Common myeloid progenitor, CD34-positive (primary cell): ENCODE measurements at regions not wholly inside any gene's neighbourhood (a gene's known extent, or its start where the extent isn't known, plus 50 kb on each side); places are given as distances from the start of the nearest gene placed in this dataset.

ENCODE experiments used
- CTCF ChIA-PET: fragments of 350-600 bp; sonication (Branson Sonifier 250); formaldehyde crosslinking; loops from one replicate; lab custom pipeline; 2021; ENCODE audit warnings: antibody characterized with exemption; lab: Charles Lee
- POLR2A ChIA-PET: fragments of 350-600 bp; sonication (Branson Sonifier 250); formaldehyde crosslinking; loops from one replicate; lab custom pipeline; 2021; ENCODE audit warnings: antibody characterized with exemption; lab: Charles Lee
- DNase-seq, 3 donors: peaks; one replicate each; pipeline versions ENCODE4 v3.0.0 to v3.0.0-alpha.2; 2013
- H3K27ac ChIP-seq, 2 experiments: 1 replicate in 1 of 2; 2 replicates in 1 of 2; pipeline ENCODE4 v1.7.0; 2013; ENCODE audit warnings: inconsistent platforms in 2 of 2, low read length in 2 of 2, mild to moderate bottlenecking in 2 of 2, low read depth in 1 of 2, moderate library complexity in 1 of 2; ENCODE audit not compliant: severe bottlenecking in 2 of 2, insufficient read depth in 1 of 2, poor library complexity in 1 of 2
- H3K27me3 ChIP-seq, 5 experiments: replicated peaks in 2 of 5; 1 replicate in 3 of 5; 2 replicates in 2 of 5; pipeline versions ENCODE4 v1.6.1 to v1.7.0; 2013; ENCODE audit warnings: low read length in 4 of 5, mild to moderate bottlenecking in 2 of 5, moderate library complexity in 2 of 5, inconsistent platforms in 1 of 5; ENCODE audit not compliant: insufficient read depth in 5 of 5, control insufficient read depth in 4 of 5
- H3K36me3 ChIP-seq, 4 experiments: 1 replicate in 2 of 4; 2 replicates in 2 of 4; pipeline versions ENCODE4 v1.6.1 to v1.7.0; 2013; ENCODE audit warnings: low read length in 3 of 4, control low read depth in 1 of 4, mild to moderate bottlenecking in 1 of 4; ENCODE audit not compliant: control insufficient read depth in 4 of 4, insufficient read depth in 4 of 4
- H3K4me1 ChIP-seq, 4 experiments: 1 replicate in 3 of 4; 2 replicates in 1 of 4; pipeline versions ENCODE4 v1.6.1 to v1.7.1; 2013; ENCODE audit warnings: low read length in 3 of 4, mild to moderate bottlenecking in 3 of 4, control low read depth in 1 of 4, inconsistent platforms in 1 of 4, moderate library complexity in 1 of 4; ENCODE audit not compliant: control insufficient read depth in 4 of 4, insufficient read depth in 4 of 4; ENCODE audit errors: control extremely low read depth in 1 of 4
- H3K4me3 ChIP-seq, 7 experiments: 1 replicate in 4 of 7; 2 replicates in 3 of 7; pipeline versions ENCODE4 v1.5.1 to v1.7.0; 2013; ENCODE audit warnings: mild to moderate bottlenecking in 7 of 7, low read length in 6 of 7, moderate library complexity in 6 of 7, inconsistent platforms in 2 of 7, low read depth in 2 of 7, control low read depth in 1 of 7; ENCODE audit not compliant: insufficient read depth in 4 of 7, control insufficient read depth in 1 of 7; ENCODE audit errors: extremely low read depth in 1 of 7
- H3K9me3 ChIP-seq, 5 experiments: 1 replicate in 4 of 5; 2 replicates in 1 of 5; pipeline versions ENCODE4 v1.6.1 to v1.7.1; 2013; ENCODE audit warnings: low read length in 4 of 5, mild to moderate bottlenecking in 2 of 5, inconsistent platforms in 1 of 5, low read depth in 1 of 5, moderate library complexity in 1 of 5; ENCODE audit not compliant: control insufficient read depth in 4 of 5, insufficient read depth in 2 of 5; ENCODE audit errors: control extremely low read depth in 1 of 5
- WGBS: methylation state at CpG from one replicate; pipeline ENCODE4 v1.1.5; 2013; ENCODE audit not compliant: insufficient coverage; 5-methylcytosine and 5-hydroxymethylcytosine counted together

- no peak for DNase-seq
- WGBS, result 94% methylated on average over 2 of the region's 3 CpGs
- Histone ChIP-seq H3K4me3 (no peak overlapping the region), H3K27me3 (no peaks in the 10 kb centered on the region), H3K27ac (no peak overlapping the region), H3K36me3 (no peaks in the 10 kb centered on the region), H3K9me3 (no peaks in the 10 kb centered on the region), H3K4me1 (no peaks in the 10 kb centered on the region)
- ChIA-PET CTCF (no interaction called here), POLR2A (no interaction called here)
These were observed 425.0 kb downstream of the GPAM start for GRCh38 chr10:111758593-111758992.

- POLR2A ChIA-PET, result no interaction called here
- 98% methylated on average over 4 of the region's 4 CpGs for WGBS
- no peak for DNase-seq
- CTCF ChIA-PET, result no interaction called here
- H3K27ac ChIP-seq, result no peak overlapping the region
- no peaks in the 10 kb centered on the region for H3K36me3 ChIP-seq
- no peaks in the 10 kb centered on the region for H3K4me1 ChIP-seq
- H3K27me3 ChIP-seq, result no peaks in the 10 kb centered on the region
- H3K9me3 ChIP-seq, result no peaks in the 10 kb centered on the region
- no peak overlapping the region for H3K4me3 ChIP-seq
These were observed 421.5 kb downstream of the GPAM start for GRCh38 chr10:111762114-111762513.

GRCh38 chr10:111765216-111765615 is 418.3 kb downstream of the GPAM start:
- Histone ChIP-seq H3K36me3 (no peaks in the 10 kb centered on the region), H3K27ac (no peak overlapping the region), H3K9me3 (no peaks in the 10 kb centered on the region), H3K4me3 (no peak overlapping the region), H3K27me3 (no peaks in the 10 kb centered on the region), H3K4me1 (no peaks in the 10 kb centered on the region)
- WGBS, result no CpG with 5 or more reads among the region's 2 CpGs
- DNase-seq, result no peak
- POLR2A ChIA-PET, result no interaction called here
- CTCF ChIA-PET, result no interaction called here

- no peaks in the 10 kb centered on the region for H3K36me3 ChIP-seq
- ChIA-PET POLR2A (no interaction called here), CTCF (no interaction called here)
- 83% methylated on average over 1 of the region's 3 CpGs for WGBS
- no peaks in the 10 kb centered on the region for H3K9me3 ChIP-seq
- no peaks in the 10 kb centered on the region for H3K4me1 ChIP-seq
- H3K4me3 ChIP-seq, result no peak overlapping the region
- DNase-seq, result no peak
- H3K27me3 ChIP-seq, result no peaks in the 10 kb centered on the region
- no peak overlapping the region for H3K27ac ChIP-seq
These were observed 417.1 kb downstream of the GPAM start for GRCh38 chr10:111766464-111766863.

- no peaks in the 10 kb centered on the region for H3K27me3 ChIP-seq
- H3K4me1 ChIP-seq, result no peaks in the 10 kb centered on the region
- no peak for DNase-seq
- no peak overlapping the region for H3K4me3 ChIP-seq
- no peak overlapping the region for H3K27ac ChIP-seq
- H3K36me3 ChIP-seq, result no peaks in the 10 kb centered on the region
- CTCF ChIA-PET, result no interaction called here
- H3K9me3 ChIP-seq, result no peaks in the 10 kb centered on the region
- POLR2A ChIA-PET, result no interaction called here
- no CpG with 5 or more reads among the region's 1 CpG for WGBS
These were observed 415.9 kb downstream of the GPAM start for GRCh38 chr10:111767661-111768060.

GRCh38 chr10:111773950-111774349 is 409.6 kb downstream of the GPAM start:
- Histone ChIP-seq H3K27ac (no peak overlapping the region), H3K9me3 (no peaks in the 10 kb centered on the region), H3K4me1 (no peaks in the 10 kb centered on the region), H3K27me3 (no peaks in the 10 kb centered on the region), H3K36me3 (no peaks in the 10 kb centered on the region), H3K4me3 (no peak overlapping the region)
- no peak for DNase-seq
- 100% methylated on average over 1 of the region's 1 CpG for WGBS
- ChIA-PET POLR2A (no interaction called here), CTCF (no interaction called here)

GRCh38 chr10:111774486-111774885 is 409.1 kb downstream of the GPAM start:
- CTCF ChIA-PET, result no interaction called here
- Histone ChIP-seq H3K4me3 (no peak overlapping the region), H3K4me1 (no peaks in the 10 kb centered on the region), H3K27me3 (no peaks in the 10 kb centered on the region), H3K9me3 (no peaks in the 10 kb centered on the region), H3K27ac (no peak overlapping the region), H3K36me3 (no peaks in the 10 kb centered on the region)
- POLR2A ChIA-PET, result no interaction called here
- DNase-seq, result no peak
- WGBS, result 82% methylated on average over 2 of the region's 2 CpGs
